ENCODE measurements at regions not wholly inside any gene's neighbourhood (a gene's known extent, or its start where the extent isn't known, plus 50 kb on each side); places are given as distances from the start of the nearest gene placed in this dataset.

DNA sequence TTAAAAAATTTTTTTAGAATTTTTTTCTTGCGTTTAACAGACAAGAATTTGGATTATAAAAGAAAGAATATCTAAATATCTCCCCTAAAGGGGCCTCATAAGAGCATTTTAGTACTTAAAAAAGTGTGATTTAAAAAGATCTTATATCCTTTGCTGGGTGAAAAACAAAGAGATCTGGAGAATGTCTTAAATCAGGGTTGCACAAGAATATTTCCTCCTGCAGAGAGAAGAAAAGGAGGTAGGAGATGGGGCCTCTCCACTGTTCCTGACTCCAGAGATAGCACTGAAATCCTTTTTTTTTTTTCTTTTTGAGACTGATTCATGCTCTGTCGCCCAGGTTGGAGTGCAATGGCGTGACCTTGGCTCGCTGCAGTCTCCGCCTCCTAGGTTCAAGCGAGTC is 68.5 kb upstream of the OSR1 start:
- no peaks in the 10 kb centered on the region for H3K79me2 ChIP-seq (ENCODE audit: insufficient read depth, low read length)
- no peak overlapping the region for H3K4me2 ChIP-seq (ENCODE audit: insufficient read depth, low read length)
- no peaks in the 10 kb centered on the region for H3K36me3 ChIP-seq (ENCODE audit: insufficient read depth, low read length)
- H2AFZ ChIP-seq (ENCODE audit: low read length): no peak overlapping the region
- no peaks in the 10 kb centered on the region for H3K9me3 ChIP-seq (ENCODE audit: low read depth, low read length)
- TF ChIP-seq CTCF (IDR thresholded peaks at IDR 0.05; ENCODE audit: extremely low read depth, low read depth, low read length): no peak
- H3K4me1 ChIP-seq (ENCODE audit: insufficient read depth, low read length): no peaks in the 10 kb centered on the region
- H3K27ac ChIP-seq (ENCODE audit: low read depth, low read length): no peak overlapping the region
- peaks cover 3% of the 10 kb centered on the region for H3K27me3 ChIP-seq (ENCODE audit: insufficient read depth, low read length)
- H3K4me3 ChIP-seq (ENCODE audit: insufficient read depth, low read length): no peak overlapping the region
- no peak for DNase-seq (ENCODE audit: insufficient read length, low spot score, missing footprints)
- H4K20me1 ChIP-seq (ENCODE audit: insufficient read depth, low read length): no peaks in the 10 kb centered on the region

DNA sequence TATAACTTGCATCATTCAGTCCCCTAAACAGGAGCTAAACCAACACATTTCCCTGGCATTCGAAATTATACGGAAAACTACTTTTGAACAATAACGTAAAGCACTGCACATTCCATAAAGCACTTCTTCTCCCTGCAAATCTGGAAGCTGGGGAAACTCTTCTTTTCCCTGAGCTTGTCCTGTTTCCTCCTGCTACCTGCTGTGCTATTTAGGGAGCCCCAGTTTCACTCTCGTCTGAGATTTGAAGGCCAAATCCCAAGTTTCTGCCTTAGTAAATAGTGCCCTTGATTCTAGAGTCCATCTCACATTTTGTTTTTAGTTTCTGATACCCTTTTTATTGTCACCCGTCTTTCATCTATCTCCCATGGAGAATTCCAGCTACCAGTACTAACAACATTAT is 67.7 kb upstream of the OSR1 start:
- H3K27me3 ChIP-seq (ENCODE audit: insufficient read depth, low read length): peaks cover 3% of the 10 kb centered on the region
- no peak for DNase-seq (ENCODE audit: insufficient read length, low spot score, missing footprints)
- H2AFZ ChIP-seq (ENCODE audit: low read length): no peak overlapping the region
- TF ChIP-seq CTCF (IDR thresholded peaks at IDR 0.05; ENCODE audit: extremely low read depth, low read depth, low read length): no peak
- no peaks in the 10 kb centered on the region for H3K4me1 ChIP-seq (ENCODE audit: insufficient read depth, low read length)
- no peaks in the 10 kb centered on the region for H4K20me1 ChIP-seq (ENCODE audit: insufficient read depth, low read length)
- no peak overlapping the region for H3K27ac ChIP-seq (ENCODE audit: low read depth, low read length)
- no peaks in the 10 kb centered on the region for H3K79me2 ChIP-seq (ENCODE audit: insufficient read depth, low read length)
- H3K9me3 ChIP-seq (ENCODE audit: low read depth, low read length): no peaks in the 10 kb centered on the region
- no peak overlapping the region for H3K4me2 ChIP-seq (ENCODE audit: insufficient read depth, low read length)
- H3K4me3 ChIP-seq (ENCODE audit: insufficient read depth, low read length): no peak overlapping the region
- no peaks in the 10 kb centered on the region for H3K36me3 ChIP-seq (ENCODE audit: insufficient read depth, low read length)

DNA sequence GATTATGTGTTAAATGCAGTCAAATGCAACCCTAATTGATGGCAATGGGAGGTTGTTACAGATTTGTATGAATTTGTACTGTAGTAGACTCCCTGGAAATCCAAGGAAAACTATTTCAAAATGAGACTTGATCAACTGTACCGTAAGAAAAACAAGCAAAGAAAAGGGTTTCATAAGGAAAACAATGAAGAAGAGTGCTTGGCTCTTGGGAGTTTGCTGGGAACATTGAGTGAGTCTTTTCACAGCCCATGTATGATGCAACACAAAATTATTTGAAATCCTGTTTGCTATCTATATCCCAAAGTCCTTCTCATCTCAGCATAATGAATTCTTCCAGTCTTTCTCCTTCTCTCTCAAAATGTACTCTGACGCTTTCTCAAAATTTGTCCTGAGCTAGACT is 67.0 kb upstream of the OSR1 start:
- no peaks in the 10 kb centered on the region for H3K9me3 ChIP-seq (ENCODE audit: low read depth, low read length)
- no peaks in the 10 kb centered on the region for H4K20me1 ChIP-seq (ENCODE audit: insufficient read depth, low read length)
- TF ChIP-seq CTCF (IDR thresholded peaks at IDR 0.05; ENCODE audit: extremely low read depth, low read depth, low read length): no peak
- no peaks in the 10 kb centered on the region for H3K36me3 ChIP-seq (ENCODE audit: insufficient read depth, low read length)
- peak overlapping the region; percentile 35 for H3K4me2 ChIP-seq (ENCODE audit: insufficient read depth, low read length)
- peaks cover 3% of the 10 kb centered on the region for H3K27me3 ChIP-seq (ENCODE audit: insufficient read depth, low read length)
- no peaks in the 10 kb centered on the region for H3K79me2 ChIP-seq (ENCODE audit: insufficient read depth, low read length)
- no peak for DNase-seq (ENCODE audit: insufficient read length, low spot score, missing footprints)
- H3K4me1 ChIP-seq (ENCODE audit: insufficient read depth, low read length): no peaks in the 10 kb centered on the region
- no peak overlapping the region for H3K27ac ChIP-seq (ENCODE audit: low read depth, low read length)
- H2AFZ ChIP-seq (ENCODE audit: low read length): no peak overlapping the region
- no peak overlapping the region for H3K4me3 ChIP-seq (ENCODE audit: insufficient read depth, low read length)

GRCh38 chr2:19419211-19419880 is 60.9 kb upstream of the OSR1 start:
- Histone ChIP-seq H3K9me3 (ENCODE audit: low read depth, low read length) (no peaks in the 10 kb centered on the region), H3K4me3 (ENCODE audit: insufficient read depth, low read length) (no peak overlapping the region), H3K36me3 (ENCODE audit: insufficient read depth, low read length) (no peaks in the 10 kb centered on the region), H4K20me1 (ENCODE audit: insufficient read depth, low read length) (no peaks in the 10 kb centered on the region), H3K79me2 (ENCODE audit: insufficient read depth, low read length) (no peaks in the 10 kb centered on the region), H2AFZ (ENCODE audit: low read length) (no peak overlapping the region), H3K27ac (ENCODE audit: low read depth, low read length) (no peak overlapping the region), H3K4me2 (ENCODE audit: insufficient read depth, low read length) (no peak overlapping the region), H3K27me3 (ENCODE audit: insufficient read depth, low read length) (no peaks in the 10 kb centered on the region), H3K4me1 (ENCODE audit: insufficient read depth, low read length) (no peaks in the 10 kb centered on the region)
- DNase-seq (ENCODE audit: insufficient read length, low spot score, missing footprints): no peak
- TF ChIP-seq CTCF (IDR thresholded peaks at IDR 0.05; ENCODE audit: extremely low read depth, low read depth, low read length): no peak
